T-helper 1 cell treated with Interleukin-12 subunit alpha and Interleukin-12 subunit beta and Interleukin-4 antibody, amounts not matched to agents 30 ng/mL and 1 ng/mL, for 36 hours (primary cell): ENCODE measurements at regions not wholly inside any gene's neighbourhood (a gene's known extent, or its start where the extent isn't known, plus 50 kb on each side); places are given as distances from the start of the nearest gene placed in this dataset.
"Not testable (repeated sequence)": the region's sequence is repeated elsewhere in the genome, so short reads cannot be mapped to it uniquely, and the experiment has no call there.

Experiments used
- intact Hi-C: fragments of 100-400 bp; cut with micrococcal nuclease; formaldehyde crosslinking; loops from one replicate; pipeline ENCODE4 v1.15.1; 2024

- intact Hi-C loops, result not testable (repeated sequence)
Measured at GRCh38 chr2:67623741-67624140, 226.6 kb downstream of the ETAA1 start.

GRCh38 chr2:67625178-67625577 is 228.0 kb downstream of the ETAA1 start:
- intact Hi-C loops, result no loop called here

- intact Hi-C loops, result no loop called here
Measured at GRCh38 chr2:67625690-67626475, 228.8 kb downstream of the ETAA1 start.

GRCh38 chr2:67626656-67627055 is 229.5 kb downstream of the ETAA1 start:
- intact Hi-C loops, result no loop called here

DNA sequence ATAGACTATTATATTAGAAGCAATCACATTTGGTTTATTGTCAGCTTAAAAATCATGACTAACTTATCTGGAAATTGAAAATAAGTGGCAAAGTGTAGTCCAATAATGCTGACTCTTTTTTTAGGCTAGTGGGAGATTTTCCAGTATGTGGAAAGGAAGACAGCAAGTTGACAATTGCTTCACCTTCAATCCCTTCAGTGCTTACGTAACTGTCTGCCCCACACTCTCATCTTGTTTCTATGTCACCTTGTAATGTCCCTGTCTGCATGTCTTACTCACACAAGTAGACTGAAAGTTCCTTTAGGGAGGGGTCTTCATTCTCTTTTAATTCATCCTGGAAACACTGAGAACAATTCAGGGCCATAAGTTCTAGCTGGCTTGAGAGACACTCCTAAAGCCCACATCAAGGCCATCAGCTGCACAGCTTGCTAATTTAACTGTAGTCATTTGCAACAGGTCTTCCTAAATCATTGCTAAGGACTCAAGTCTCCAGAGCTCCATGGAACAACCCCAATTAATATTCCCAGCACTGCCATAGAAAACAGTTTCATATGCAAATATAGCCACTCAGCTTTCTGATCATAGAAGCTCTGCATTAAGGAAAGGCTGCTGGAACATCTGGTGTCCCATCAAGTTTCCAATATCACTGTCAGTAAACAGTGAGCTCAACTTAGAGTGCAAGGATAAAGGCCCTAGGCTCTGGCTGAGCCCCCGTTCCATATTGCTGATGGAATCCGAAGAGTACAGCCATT is 230.5 kb downstream of the ETAA1 start:
- intact Hi-C loops, result no loop called here

- intact Hi-C loops, result no loop called here
Measured at GRCh38 chr2:67628892-67629291, 231.8 kb downstream of the ETAA1 start.

DNA sequence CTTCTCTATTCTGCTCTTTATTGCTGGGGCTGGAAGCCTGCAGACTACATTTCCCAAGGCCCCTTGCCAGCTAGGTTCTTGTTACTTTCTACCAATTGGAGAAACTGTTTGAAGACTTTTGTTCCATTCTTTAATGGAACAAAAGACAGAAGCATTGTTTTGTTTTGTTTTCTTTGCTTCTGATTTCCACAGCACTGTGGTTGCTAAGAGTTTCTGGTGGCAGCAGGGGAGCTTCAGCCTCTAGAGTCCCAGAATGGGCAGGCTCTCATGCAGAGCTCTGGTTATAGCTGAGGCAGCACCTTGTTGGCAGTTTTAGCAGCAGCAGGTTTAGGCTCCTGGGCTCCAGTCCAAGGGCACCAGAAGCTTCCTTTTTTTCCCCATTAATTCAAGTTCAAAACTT is 234.3 kb downstream of the ETAA1 start:
- intact Hi-C loops, result no loop called here

- intact Hi-C loops, result no loop called here
Measured at GRCh38 chr2:67633212-67633856, 236.2 kb downstream of the ETAA1 start.

GRCh38 chr2:67638146-67638545 is 241.0 kb downstream of the ETAA1 start:
- intact Hi-C loops, result no loop called here

GRCh38 chr2:67641312-67642045 is 244.3 kb downstream of the ETAA1 start:
- intact Hi-C loops, result no loop called here

GRCh38 chr2:67642046-67642382 is 244.9 kb downstream of the ETAA1 start:
- intact Hi-C loops, result no loop called here

GRCh38 chr2:67642961-67643360 is 245.8 kb downstream of the ETAA1 start:
- intact Hi-C loops, result no loop called here

DNA sequence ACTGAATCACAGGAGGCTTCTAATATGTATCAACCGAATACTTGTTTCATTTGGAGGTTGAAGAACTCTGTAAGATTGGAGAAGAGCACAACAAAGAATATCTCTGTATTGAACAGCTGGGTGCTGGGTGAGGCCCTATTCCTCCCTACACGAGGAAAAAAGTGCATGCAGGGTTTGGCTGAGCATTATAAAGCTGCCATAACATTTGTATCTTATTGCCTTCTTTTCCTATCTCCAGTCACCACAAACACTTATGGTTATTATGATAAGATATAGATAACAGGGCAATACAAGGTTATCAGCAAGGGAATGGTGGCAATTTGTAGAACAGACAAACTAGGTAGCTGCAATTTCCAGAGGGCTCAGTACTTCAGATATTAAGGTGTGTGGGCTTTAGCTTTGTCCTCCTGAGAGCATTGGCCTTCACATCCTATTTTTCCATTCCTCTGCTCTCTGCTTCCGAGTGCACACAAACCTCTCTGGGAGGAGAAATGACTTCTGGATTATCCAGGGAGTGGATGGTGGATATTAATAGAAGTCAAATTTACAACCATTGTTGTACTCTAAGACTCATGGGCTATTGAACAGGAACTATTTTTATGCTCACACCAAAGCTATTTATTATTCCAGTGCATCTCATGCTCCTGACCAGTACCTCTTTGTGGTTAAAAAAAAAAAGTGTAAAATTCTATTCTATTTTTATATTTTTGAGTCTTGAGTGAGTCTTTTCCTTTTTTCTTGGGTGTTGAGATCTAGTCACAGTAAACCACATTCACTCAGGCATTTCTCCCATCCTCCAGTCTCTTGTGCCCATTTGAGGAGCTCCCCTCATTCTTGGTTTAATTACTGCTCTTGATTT is 248.4 kb downstream of the ETAA1 start:
- intact Hi-C loops, result no loop called here

DNA sequence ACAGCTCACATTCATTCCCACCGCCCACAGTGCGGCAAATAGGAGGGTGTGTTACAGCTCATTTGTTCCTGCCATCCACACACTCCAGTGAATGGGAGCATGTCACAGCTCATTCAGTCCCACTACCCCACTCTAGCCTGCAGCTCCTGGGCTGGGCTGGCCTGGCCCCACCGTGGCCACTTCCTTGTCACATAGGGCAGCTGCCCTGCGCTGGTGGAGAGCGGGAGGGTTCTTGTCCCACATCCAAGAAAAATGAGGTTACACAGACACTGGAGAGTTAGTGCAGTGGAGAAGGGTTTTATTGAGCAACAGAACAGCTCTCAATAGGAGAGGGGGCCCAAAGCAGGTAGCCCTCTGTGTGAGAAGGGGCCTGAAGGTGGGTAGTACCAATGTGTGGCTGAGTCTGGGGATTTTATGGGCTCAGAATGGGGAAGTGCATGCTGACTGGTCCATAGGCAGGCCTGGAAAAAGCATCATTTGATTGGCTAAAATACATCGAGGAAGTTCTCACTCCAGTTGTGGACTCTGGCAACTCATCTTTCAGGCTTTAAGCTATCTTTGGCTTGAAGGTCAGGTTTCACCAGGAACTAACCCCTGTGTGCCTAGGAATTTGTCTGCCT is 249.7 kb downstream of the ETAA1 start:
- intact Hi-C loops, result no loop called here

DNA sequence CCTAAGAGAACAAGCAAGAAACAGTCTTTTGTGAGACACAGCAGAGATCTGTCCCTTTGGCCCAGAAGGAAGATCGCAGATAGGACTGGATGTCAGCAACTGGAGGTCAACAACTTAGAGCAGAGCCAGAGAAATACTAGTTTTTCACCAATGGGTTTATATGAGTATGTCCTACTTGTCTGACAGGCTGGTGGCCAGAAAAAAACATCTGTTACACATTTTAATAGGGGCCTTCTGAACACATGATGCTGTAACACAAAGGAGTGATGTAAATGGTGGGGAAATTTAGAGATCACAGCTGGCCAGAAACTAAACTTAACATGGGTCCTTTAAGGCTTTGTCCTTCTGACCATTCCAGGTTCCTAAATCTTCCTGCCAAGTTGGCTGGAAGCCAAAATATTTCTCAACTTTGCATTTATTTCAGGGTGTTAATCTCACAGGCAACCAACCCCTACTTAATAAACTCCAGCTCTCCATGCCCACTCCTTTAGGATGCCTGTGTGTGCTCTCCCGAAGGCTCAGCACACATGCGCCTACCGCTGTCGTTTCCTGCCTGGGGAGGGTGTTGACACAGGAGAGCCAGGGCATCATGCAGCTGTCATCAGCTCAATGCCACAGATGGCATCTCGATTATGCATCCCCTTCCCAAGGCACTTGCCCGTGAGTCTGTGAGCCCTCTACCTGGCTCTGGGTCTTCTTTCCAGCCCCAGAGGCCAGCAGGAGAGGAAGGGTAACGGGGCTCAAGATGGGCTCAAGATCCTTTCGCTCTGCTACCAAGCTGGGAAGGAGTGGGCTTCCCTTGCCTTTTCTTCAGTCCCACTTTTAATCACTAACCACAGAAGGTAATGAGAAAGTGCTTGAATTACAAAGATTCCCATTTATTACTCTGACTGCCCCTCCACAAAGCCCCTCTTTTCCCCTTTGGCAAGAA is 252.5 kb downstream of the ETAA1 start:
- intact Hi-C loops, result no loop called here

DNA sequence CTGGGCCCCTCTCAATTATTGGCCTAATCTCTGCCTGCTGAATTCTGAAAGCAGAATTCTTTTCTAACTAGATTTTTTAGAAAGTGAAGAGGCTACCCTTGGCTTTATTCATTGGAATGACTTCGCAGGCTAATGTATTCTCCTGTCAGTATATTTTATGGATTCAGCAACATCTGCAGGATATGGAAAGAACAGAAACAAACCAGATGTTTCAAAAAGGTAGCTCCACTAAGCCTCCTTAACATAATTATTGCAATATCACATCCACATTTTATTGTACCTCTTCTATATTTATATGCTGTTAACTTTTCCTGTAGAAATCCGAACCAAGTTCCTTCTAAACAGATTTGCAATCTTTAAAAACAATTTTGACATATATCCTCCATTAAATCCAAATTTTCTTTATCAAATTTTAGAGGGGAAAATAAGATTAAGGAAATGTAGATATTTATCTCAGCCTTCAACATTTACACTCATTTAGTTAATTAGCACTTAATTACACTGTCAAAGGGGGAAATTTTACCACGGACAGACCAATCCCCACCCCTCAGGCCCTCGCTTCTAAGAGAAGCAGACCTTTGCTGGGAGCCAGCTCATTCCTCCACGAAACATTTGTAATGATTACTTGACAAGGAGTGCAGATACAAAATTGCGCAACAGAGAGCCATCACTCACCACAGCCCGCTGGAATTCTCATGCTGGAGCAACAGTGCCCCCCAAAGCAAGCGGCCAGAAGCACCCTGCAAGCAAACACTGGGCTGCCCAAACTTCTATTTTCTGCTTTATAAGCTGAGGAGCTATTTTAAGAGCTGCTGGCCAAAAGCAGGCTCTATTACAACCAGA is 253.4 kb downstream of the ETAA1 start:
- intact Hi-C loops, result no loop called here

GRCh38 chr2:67651565-67651964 is 254.4 kb downstream of the ETAA1 start:
- intact Hi-C loops, result no loop called here

GRCh38 chr2:67652679-67653078 is 255.5 kb downstream of the ETAA1 start:
- intact Hi-C loops, result no loop called here
